GM03348 (cell line): ENCODE measurements at regions not wholly inside any gene's neighbourhood (a gene's known extent, or its start where the extent isn't known, plus 50 kb on each side); places are given as distances from the start of the nearest gene placed in this dataset.
"Not testable (repeated sequence)": the region's sequence is repeated elsewhere in the genome, so short reads cannot be mapped to it uniquely, and the experiment has no call there.

Experiments used
- DNase-seq: peaks from one replicate; pipeline ENCODE4 v3.0.0; 2012; ENCODE audit warnings: low spot score

- DNase-seq = no peak
These were observed 403.7 kb downstream of the RPS24 start for GRCh38 chr10:78437407-78437768.

GRCh38 chr10:78437998-78438906 is 404.6 kb downstream of the RPS24 start:
- DNase-seq = no peak

DNA sequence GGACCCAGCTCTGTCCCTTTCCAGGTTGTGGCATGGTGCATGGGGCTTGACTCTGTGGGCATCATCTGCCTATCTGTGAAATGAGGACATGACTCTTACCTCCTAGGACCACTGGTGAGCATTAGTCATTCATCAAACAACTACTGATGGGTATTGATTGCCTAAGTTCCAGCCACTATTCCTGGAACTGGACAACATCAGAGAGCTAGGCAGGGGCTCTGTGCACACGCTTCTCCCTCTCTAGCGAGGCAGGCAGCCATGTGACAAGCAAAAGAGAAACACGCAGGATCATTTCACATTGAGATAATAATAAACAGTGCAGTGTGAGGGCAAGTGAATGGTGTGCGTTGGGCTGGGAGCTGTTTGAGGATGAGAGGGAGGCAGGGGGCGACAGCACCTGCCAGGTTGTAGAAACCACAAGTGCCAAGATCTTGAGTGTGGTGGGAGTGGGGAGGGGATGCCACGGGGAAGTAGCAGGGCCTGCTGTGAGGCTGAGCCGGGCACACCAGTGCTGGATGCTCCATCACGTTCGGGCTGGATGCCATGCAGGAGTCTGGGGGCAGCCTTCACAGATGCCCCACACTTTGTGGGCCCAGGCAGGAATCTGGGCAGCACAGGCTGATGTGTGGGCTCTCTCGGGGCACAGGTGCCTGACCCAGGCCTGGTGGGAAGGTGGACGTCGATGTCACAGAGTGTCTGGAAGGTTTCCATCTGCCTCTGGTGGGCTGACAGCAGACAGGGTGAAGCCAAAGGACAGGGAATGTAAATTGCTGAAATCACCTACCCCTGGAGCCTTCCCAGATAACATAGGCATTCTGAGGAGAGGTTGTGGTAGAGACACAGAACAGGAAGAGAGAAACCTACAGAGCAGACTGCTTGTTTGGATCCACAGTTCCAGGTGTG is 405.5 kb downstream of the RPS24 start:
- DNase-seq = no peak

- DNase-seq = no peak
These were observed 407.3 kb downstream of the RPS24 start for GRCh38 chr10:78441010-78441409.

GRCh38 chr10:78441694-78442093 is 408.0 kb downstream of the RPS24 start:
- no peak for DNase-seq

- DNase-seq = no peak
These were observed 409.3 kb downstream of the RPS24 start for GRCh38 chr10:78442836-78443550.

DNA sequence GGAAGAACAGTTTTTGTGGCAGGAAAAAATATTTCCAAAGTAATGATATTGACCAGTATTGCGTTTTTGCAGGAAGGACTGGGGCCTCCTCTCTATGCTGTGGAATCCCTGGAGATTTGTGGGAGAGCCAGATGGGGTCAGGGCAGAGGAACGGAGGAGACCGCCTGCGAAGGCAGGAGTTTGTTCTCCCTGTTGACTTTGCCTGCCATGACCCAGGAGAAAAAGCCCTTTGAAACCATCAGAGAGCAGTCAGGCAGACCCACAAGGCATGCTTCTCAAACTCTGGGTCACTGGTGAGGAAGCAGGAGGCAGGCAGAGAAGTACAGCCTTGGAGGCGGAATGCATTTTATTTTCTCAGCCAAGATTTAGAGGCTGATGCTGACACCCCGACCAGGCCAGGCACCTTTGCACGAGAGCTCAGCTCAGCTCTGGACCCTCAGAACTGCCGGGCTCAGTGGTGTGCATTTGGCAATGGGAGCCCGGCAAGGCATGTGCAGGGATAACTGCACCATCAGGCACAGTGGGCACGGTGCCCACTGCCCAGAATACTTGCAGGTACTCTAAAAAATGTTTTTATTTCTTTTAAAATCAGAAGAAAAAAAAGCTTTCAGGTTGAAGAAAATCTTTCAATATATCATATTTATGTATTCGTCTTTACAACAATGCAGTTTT is 410.4 kb downstream of the RPS24 start:
- no peak for DNase-seq

DNA sequence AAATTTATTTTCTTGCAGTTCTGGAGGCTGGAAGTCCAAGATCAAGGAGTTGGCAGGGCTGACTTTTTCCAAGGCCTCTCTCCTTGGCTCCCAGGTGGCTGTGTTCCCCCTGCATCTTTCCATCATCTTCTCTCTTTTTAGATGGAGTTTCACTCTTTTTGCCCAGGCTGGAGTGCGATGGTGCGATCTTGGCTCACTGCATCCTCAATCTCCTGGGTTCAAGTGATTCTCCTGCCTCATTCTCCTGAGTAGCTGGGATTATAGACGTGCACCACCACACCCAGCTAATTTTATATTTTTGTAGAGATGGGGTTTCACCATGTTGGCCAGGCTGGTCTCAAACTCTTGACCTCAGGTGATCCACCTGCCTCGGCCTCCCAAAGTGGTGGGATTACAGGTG is 411.1 kb downstream of the RPS24 start:
- DNase-seq = not testable (repeated sequence)

DNA sequence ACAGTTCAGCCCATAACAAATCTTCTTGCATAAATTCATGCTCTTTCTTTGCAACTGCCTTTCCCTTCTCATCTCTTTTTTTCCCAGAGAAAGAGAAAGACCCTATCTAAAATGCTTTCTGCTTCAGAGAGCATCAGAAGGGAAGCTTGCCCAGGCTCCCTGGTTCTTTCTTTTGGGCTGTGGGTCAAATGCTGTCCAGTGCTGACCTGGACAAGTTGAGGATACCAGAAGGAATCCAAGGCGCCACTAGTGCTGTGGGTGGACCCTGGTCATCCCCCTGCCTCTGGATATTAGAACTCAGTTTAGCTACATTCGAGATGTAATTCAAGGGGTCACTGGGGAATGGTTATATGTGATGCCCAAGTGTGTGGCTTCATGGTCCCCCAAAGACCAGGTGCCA is 411.6 kb downstream of the RPS24 start:
- no peak for DNase-seq

GRCh38 chr10:78448470-78448869 is 414.8 kb downstream of the RPS24 start:
- DNase-seq = no peak

DNA sequence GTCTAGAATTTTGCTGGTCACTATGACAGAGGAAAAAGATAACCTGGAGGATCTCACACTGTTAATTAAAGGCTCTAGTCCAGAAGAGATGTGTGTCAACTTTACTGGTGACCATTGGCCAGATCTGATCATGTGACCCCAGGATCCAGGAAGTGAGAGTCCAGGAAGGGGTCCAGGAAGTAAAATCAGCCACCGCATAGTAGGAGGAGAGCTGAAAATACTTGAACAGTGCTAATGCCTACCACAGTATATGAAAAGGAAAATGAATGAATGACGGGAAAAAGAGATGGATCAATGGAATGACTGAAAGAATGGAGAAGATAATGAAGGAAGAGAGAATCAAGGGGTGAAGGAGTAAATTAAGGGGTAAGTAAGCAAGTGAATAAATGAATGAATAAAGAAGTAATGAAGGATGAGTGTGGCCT is 415.3 kb downstream of the RPS24 start:
- no peak for DNase-seq

DNA sequence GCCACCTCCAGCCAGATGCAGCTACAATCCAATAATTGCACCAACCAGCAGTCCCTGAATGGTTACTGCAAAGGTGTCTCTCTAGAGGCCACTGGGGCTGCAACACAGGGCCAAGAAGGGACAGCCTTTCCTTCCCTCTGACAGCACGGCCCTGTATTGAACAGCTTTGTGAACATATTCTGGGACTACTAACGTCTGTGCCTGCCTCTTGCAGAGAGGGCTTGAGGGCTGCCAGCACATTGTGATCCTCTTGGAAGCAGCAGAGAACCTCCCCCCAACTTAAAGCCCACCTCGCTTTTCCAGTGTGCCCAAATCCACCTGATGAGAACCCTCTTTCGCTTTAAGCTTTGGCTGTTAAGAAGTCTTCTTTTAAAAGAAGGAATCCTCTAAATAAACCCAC is 415.9 kb downstream of the RPS24 start:
- DNase-seq = no peak

- no peak for DNase-seq
These were observed 416.6 kb downstream of the RPS24 start for GRCh38 chr10:78450239-78450638.

- no peak for DNase-seq
These were observed 417.3 kb downstream of the RPS24 start for GRCh38 chr10:78450807-78451485.

DNA sequence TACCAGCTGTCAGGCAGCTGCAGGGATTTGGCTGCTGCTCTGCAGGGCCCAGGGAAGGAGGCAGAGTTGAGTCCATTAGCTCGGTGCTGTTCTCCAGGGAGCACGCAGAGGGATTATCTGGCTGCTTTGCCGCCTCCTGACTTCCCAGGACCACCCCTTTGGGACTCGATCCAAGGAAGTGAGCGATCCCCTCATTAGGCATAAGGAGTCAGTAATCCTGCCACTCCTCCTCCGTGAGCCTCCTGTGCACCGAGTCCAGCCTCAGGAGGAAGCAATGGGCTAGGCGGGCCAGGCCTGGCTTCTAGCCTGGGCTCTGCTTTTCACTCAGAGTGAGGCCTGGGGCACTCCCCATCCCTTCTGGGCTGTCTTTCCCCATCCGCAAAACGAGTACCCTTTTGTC is 417.9 kb downstream of the RPS24 start:
- no peak for DNase-seq

DNA sequence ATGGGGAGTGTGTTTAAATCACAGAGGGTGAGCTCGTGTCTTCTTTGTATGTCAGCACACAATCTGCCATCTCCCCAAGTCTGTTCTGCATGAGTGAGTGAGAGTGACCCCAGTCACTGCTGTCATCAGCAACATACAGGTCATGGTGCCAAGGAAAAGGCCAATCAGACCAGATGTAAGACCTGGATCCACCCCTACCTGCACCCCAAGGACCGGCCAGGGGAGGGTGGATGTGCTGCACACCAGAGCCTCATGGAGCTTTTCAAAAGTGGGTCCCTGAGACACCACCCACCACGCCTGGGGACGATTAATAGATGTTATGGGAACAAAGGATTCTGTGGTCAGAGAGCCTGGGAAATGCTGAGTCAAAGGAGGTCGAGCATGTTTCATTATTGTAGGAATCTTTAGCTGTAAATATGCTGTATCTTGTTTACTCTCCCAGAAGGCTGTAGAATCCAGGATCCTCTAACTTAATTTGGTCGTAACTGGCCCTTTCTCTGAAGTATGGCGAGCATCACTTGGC is 420.5 kb downstream of the RPS24 start:
- DNase-seq = no peak

- DNase-seq = no peak
These were observed 421.6 kb downstream of the RPS24 start for GRCh38 chr10:78455236-78455635.

GRCh38 chr10:78455811-78456210 is 422.1 kb downstream of the RPS24 start:
- no peak for DNase-seq

- DNase-seq = no peak
These were observed 423.2 kb downstream of the RPS24 start for GRCh38 chr10:78456649-78457400.

GRCh38 chr10:78457804-78458482 is 424.3 kb downstream of the RPS24 start:
- peak; percentile 69 for DNase-seq
